ENCODE measurements at regions not wholly inside any gene's neighbourhood (a gene's known extent, or its start where the extent isn't known, plus 50 kb on each side); places are given as distances from the start of the nearest gene placed in this dataset.
"Not testable (repeated sequence)": the region's sequence is repeated elsewhere in the genome, so short reads cannot be mapped to it uniquely, and the experiment has no call there.

- no peak for DNase-seq (ENCODE audit: low read depth)
These were observed 182.1 kb downstream of the DEPDC1B start for GRCh38 chr5:60517850-60518249.

- DNase-seq (ENCODE audit: low read depth): no peak
These were observed 182.8 kb downstream of the DEPDC1B start for GRCh38 chr5:60517094-60517694.

DNA sequence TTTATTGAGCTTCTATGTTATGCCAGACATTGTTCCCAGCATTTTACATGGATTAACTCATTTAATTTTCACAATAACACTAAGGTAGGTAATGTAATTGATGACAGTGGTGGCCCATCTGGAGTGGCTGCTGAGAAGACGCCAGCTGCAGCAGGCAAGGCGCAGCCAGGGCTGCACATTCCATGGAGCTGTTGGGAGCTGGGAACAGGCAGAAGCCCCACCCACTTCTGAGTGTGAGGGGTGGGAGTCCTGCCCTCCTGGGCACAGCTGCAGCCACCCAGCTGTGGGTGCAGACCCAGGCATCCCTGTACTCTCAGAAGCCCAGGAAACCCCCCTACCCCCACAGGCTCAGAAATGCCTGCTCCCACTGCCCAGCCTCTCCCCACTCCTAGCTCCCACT, 183.3 kb downstream of the DEPDC1B start:
- DNase-seq (ENCODE audit: low read depth): no peak

- no peak for DNase-seq (ENCODE audit: low read depth)
These were observed 185.8 kb downstream of the DEPDC1B start for GRCh38 chr5:60514152-60514551.

GRCh38 chr5:60512117-60512516, 187.8 kb downstream of the DEPDC1B start:
- DNase-seq (ENCODE audit: low read depth): no peak

DNA sequence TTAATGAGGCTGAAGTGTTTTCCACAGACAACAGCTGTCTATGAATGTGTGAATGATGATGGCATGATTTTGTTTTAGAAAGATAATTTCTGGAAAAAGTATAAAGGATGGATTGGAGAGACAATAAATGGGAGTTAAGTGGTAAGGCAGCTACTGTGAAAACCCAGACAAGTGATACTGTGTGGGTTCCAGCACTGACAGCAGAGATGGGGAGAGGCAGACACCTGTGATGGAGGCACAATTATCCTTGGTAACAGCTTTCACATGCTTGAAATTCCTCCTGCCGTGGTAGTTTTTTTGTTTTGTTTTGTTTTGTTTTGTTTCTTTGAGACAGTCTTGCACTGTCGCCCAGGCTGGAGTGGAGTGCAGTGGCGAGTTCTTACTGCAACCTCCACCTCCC, 189.3 kb downstream of the DEPDC1B start:
- no peak for DNase-seq (ENCODE audit: low read depth)

DNA sequence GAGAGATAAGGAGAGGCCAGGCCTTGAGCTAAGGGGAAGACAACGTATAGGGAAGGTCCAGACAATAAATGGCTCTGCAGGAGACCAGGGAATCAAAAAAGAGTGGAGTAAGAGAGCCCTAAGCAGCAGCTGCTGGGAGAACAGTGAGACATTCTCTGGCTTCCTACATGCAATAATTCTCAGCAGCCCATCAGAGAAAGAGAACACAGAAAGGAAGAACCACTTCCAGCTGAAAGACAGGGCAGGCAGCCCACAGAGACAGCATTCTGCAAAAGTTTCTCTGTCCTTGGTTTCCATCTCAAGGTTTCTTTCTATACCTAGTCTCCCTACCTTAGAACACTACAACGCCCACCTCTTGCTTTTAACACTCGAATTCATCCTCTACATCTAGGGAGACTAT, 189.9 kb downstream of the DEPDC1B start:
- no peak for DNase-seq (ENCODE audit: low read depth)

- DNase-seq (ENCODE audit: low read depth): no peak
These were observed 190.4 kb downstream of the DEPDC1B start for GRCh38 chr5:60509519-60509918.

DNA sequence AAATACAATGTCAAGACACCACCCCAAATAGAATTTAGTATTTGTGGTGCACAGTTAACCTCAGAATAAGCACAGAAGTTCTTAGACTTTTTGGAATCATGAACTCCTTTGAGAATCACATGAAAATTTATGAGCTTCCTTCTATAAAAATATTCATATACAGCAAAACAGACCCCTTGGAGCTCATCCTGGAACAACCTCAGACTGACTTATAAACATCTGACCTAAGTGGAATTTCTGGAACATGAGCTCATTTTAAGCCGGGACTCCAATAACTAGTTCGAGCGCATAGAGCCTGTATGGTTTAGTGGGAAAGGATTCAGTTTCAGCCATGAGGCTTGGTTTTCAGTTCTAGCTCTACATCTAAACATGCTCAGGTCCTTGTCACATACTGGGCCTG, 192.3 kb downstream of the DEPDC1B start:
- no peak for DNase-seq (ENCODE audit: low read depth)

- DNase-seq (ENCODE audit: low read depth): no peak
These were observed 194.4 kb downstream of the DEPDC1B start for GRCh38 chr5:60505373-60506171.

DNA sequence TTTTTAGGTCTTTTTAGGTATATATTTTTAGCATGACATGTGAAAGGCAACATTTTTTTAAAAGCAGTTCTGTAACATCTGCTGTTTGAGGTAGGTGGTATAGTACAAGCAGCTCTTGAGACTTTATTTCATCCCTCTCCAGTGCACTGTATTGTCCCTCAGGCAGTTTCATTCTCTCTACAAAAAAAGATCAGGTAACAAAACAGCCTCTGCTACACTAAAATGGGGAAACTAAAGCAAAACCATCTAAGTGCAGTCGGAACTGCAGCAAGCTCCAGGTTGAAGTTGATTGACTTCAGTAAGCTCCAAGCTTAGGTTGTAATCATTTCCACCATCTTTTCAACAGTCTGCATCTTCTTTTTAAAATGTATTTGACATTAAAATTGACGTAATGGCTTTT, 195.6 kb downstream of the DEPDC1B start:
- DNase-seq (ENCODE audit: low read depth): no peak

- DNase-seq (ENCODE audit: low read depth): no peak
These were observed 196.2 kb downstream of the DEPDC1B start for GRCh38 chr5:60503771-60504170.

GRCh38 chr5:60497706-60498500, 202.1 kb downstream of the DEPDC1B start:
- peak; percentile 64 for DNase-seq (ENCODE audit: low read depth)

DNA sequence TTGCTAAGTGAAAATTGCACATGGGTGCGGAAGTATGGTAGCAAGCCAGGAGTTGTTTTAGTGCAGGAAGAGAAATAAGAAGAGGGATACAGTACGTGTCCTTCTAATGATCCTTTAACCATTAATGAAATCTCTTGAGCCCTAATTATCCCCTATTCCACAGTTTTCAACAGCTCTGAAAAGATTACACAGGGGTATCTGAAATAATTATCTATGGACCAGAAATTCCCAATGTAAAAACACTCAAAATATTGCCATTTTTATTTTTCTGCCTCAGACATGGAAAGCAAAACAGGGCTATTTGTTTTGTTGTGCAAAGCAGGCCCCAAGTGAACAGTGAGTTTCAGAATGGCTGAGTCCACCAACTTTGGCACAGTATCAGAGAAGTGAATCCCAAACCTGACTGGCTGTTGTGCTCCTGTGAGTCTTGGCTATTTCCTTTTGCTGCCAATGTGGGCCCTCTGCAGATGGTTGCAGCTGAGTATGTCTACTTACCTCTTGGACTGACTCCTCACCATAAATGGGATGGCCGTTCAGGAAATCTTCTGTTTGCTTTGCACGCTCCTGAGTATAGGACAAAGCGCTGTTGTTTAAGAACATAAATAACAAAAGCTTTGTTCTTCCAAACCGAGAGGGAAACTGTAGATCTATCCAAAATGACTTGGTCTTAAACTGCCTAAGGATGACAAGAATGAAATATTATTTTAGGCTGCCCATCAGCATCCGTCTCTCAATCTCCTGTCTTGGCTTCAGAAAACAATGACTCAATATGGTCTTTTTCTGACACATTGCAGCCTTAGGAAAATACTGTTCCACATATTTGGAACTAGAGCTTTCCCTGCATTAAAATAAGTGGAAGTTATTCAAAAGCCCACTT, 204.1 kb downstream of the DEPDC1B start:
- peak; percentile 64 for DNase-seq (ENCODE audit: low read depth)

- no peak for DNase-seq (ENCODE audit: low read depth)
These were observed 205.3 kb downstream of the DEPDC1B start for GRCh38 chr5:60494635-60495034.

- DNase-seq (ENCODE audit: low read depth): peak; percentile 6
These were observed 205.8 kb downstream of the DEPDC1B start for GRCh38 chr5:60494144-60494543.

GRCh38 chr5:60493372-60493771, 206.6 kb downstream of the DEPDC1B start:
- DNase-seq (ENCODE audit: low read depth): no peak

DNA sequence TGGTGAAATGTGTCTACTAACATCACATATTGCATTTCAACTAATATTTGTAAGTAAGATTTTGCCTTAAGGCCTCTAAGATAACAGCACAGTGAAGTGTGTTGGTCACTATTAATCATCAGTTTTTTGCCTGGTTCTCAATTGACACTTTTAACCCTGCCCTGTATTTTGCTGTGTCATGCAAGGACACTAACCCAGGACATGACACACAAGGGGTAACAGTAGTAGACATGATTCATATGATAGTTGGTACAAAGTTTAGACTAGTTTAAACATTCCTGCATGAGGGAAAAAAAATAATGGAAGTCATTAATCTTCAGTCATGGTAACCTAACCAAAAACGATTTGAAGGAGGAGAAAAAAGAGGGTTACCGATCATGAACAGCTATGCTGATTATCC, 207.0 kb downstream of the DEPDC1B start:
- peak; percentile 56 for DNase-seq (ENCODE audit: low read depth)

DNA sequence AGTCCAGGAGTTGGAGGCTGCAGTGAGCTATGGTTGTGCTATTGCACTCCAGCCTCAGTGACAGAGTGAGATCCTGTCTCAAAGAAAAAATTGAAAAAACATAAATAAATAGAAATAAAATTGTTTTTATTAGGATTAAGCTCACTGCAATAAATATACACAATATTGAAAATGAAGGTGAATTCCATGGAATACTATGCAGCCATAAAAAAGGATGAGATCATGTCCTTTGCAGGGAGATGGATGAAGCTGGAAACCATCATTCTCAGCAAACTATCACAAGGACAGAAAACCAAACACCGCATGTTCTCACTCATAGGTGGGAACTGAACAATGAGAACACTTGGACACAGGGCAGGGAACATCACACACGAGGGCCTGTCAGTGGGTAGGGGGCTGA, 207.6 kb downstream of the DEPDC1B start:
- not testable (repeated sequence) for DNase-seq (ENCODE audit: low read depth)

DNA sequence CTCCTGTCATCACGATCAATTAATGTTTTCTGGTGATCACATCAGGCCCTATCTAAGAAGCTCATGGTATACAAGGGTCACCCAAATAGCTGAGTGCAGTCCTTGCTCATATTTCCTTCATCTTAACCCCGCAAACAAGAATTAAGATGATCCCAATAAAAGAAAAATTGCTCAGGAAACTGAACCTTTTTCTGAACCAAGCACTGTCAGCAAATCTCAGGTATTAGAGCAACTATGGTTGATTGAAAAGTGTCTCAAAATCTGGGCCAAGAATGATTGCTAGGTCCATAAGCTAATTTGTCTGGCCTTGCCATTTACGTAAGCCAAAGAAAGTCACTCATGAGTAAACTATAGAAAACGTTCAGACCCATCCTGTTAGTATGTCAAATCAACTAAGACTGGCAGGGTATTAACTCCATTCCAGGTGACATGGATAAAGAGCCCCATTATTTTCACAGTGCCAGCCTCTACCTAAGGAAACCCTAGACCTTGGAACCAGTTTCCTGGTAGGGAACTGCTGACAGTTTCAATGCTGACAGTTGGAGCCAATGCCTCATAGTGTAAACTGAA, 209.3 kb downstream of the DEPDC1B start:
- DNase-seq (ENCODE audit: low read depth): no peak

- no peak for DNase-seq (ENCODE audit: low read depth)
These were observed 210.1 kb downstream of the DEPDC1B start for GRCh38 chr5:60489856-60490255.
